HCT116 (cell line): ENCODE measurements at regions not wholly inside any gene's neighbourhood (a gene's known extent, or its start where the extent isn't known, plus 50 kb on each side); places are given as distances from the start of the nearest gene placed in this dataset.

Experiments used
- ATAC-seq: fragments of 200-7000 bp; cut with Tn5 transposase; 2 replicates; pipeline ENCODE4 v1.9.1; 2020; ENCODE audit warnings: mild to moderate bottlenecking, moderate library complexity
- BruUV-seq: library from RNA; stranded (reverse); fragments of 400-500 nt; replicated peaks from 2 replicates; lab custom pipeline; 2021; lab: Mats Ljungman, UMichigan
- CTCF ChIA-PET: fragments of 300-600 bp; sonication (Branson Sonifier 250); formaldehyde crosslinking; loops from one replicate; lab custom pipeline; 2021; ENCODE audit warnings: antibody characterized with exemption; lab: Charles Lee
- POLR2A ChIA-PET: fragments of 300-600, 350-600 bp; sonication (Branson Sonifier 250); formaldehyde crosslinking; loops from one replicate; lab custom pipeline; 2021; ENCODE audit warnings: antibody characterized with exemption; lab: Charles Lee
- RAD21 ChIA-PET, 2 experiments: fragments of 300-600 bp; sonication (Branson Sonifier 250); formaldehyde crosslinking; loops; one replicate each; lab custom pipeline; 2023; ENCODE audit warnings: low total read pairs in 2 of 2; ENCODE audit not compliant: uncharacterized antibody in 2 of 2, unreplicated experiment in 2 of 2, low non-redundant PET in 1 of 2; lab: Charles Lee
- DNase-seq: peaks from one replicate; pipeline ENCODE4 v3.0.0-alpha.2; 2010; ENCODE audit warnings: low read depth, low spot score
- H2AFZ ChIP-seq: fragments of 200-600 bp; shearing (Covaris generic), sonication (generic); 2 replicates; pipeline ENCODE4 v1.6.1; 2017; ENCODE audit warnings: low read depth, mixed run types, mixed read lengths, antibody characterized with exemption, low read length; ENCODE audit not compliant: poor library complexity, severe bottlenecking
- H3K27ac ChIP-seq: 2 replicates; pipeline ENCODE4 v1.5.1; 2012; ENCODE audit warnings: low read depth, low read length
- H3K27me3 ChIP-seq: fragments of 200-600 bp; sonication (generic); 2 replicates; pipeline ENCODE4 v1.6.1; 2016; ENCODE audit warnings: mixed run types, low read length, mixed read lengths; ENCODE audit not compliant: insufficient read depth
- H3K36me3 ChIP-seq, 2 experiments: fragments of 200-500 bp in 1 of 2; fragments of 200-600 bp in 1 of 2; sonication (Bioruptor generic) in 1 of 2; sonication (generic) in 1 of 2; 2 replicates each; pipeline versions ENCODE4 v1.5.1 to v1.6.1; 2014 to 2016; ENCODE audit warnings: low read length in 2 of 2, inconsistent platforms in 1 of 2, mixed read lengths in 1 of 2, mixed run types in 1 of 2; ENCODE audit not compliant: insufficient read depth in 2 of 2, control insufficient read depth in 1 of 2
- H3K4me1 ChIP-seq, 2 experiments: fragments of 200-600 bp in 1 of 2; sonication (generic) in 1 of 2; 2 replicates each; pipeline versions ENCODE4 v1.5.1 to v1.6.1; 2012 to 2017; ENCODE audit warnings: low read length in 2 of 2, inconsistent platforms in 1 of 2, mild to moderate bottlenecking in 1 of 2, mixed read lengths in 1 of 2, mixed run types in 1 of 2, moderate library complexity in 1 of 2; ENCODE audit not compliant: insufficient read depth in 2 of 2, control insufficient read depth in 1 of 2
- H3K4me2 ChIP-seq: fragments of 200-600 bp; sonication (generic); 2 replicates; pipeline ENCODE4 v1.6.1; 2017; ENCODE audit warnings: mixed run types, low read length, mixed read lengths
- H3K4me3 ChIP-seq, 2 experiments: fragments of 200-600 bp in 1 of 2; sonication (generic) in 1 of 2; replicated peaks in 1 of 2; 2 replicates each; pipeline ENCODE4 v1.5.1; 2011 to 2016; ENCODE audit warnings: low read length in 2 of 2, control low read depth in 1 of 2, low read depth in 1 of 2, mild to moderate bottlenecking in 1 of 2, mixed read lengths in 1 of 2, mixed run types in 1 of 2
- H3K79me2 ChIP-seq: fragments of 200-600 bp; sonication (generic); 2 replicates; pipeline ENCODE4 v1.6.1; 2017; ENCODE audit warnings: mild to moderate bottlenecking, mixed run types, low read length, moderate library complexity, mixed read lengths; ENCODE audit not compliant: insufficient read depth
- H3K9ac ChIP-seq: fragments of 200-600 bp; sonication (generic); 2 replicates; pipeline ENCODE4 v1.6.1; 2016; ENCODE audit warnings: low read length, mixed read lengths
- H3K9me2 ChIP-seq: fragments of 200-600 bp; sonication (generic), shearing (Covaris generic); 2 replicates; pipeline ENCODE4 v1.6.1; 2017; ENCODE audit warnings: mixed run types, mild to moderate bottlenecking, moderate library complexity; ENCODE audit not compliant: insufficient read depth
- H3K9me3 ChIP-seq, 2 experiments: fragments of 200-500 bp in 1 of 2; fragments of 200-600 bp in 1 of 2; sonication (Bioruptor generic) in 1 of 2; sonication (generic) in 1 of 2; 2 replicates each; pipeline ENCODE4 v1.6.1; 2014 to 2017; ENCODE audit warnings: low read length in 2 of 2, mixed read lengths in 2 of 2, inconsistent platforms in 1 of 2, low read depth in 1 of 2, mild to moderate bottlenecking in 1 of 2, mixed run types in 1 of 2, moderate library complexity in 1 of 2; ENCODE audit not compliant: control insufficient read depth in 1 of 2, insufficient read depth in 1 of 2
- H4K20me1 ChIP-seq: fragments of 200-600 bp; sonication (generic), shearing (Covaris generic); 2 replicates; pipeline ENCODE4 v1.6.1; 2017; ENCODE audit warnings: mixed run types, mild to moderate bottlenecking, moderate library complexity; ENCODE audit not compliant: insufficient read depth
- CBX3 ChIP-seq: IDR thresholded peaks from 2 replicates; pipeline ENCODE4 v1.6.1; 2012; ENCODE audit warnings: low read depth
- CEBPB ChIP-seq: IDR thresholded peaks from 2 replicates; pipeline ENCODE4 v1.6.1; 2012; ENCODE audit warnings: low read depth
- CTCF ChIP-seq, 3 experiments: fragments of 200-600 bp in 1 of 3; sonication (generic) in 1 of 3; IDR thresholded peaks in 2 of 3; conservative IDR thresholded peaks in 1 of 3; 2 replicates each; pipeline ENCODE4 v1.5.1; 2012 to 2017; ENCODE audit warnings: low read depth in 2 of 3, low read length in 2 of 3, antibody characterized with exemption in 1 of 3, borderline replicate concordance in 1 of 3, control low read depth in 1 of 3, mild to moderate bottlenecking in 1 of 3, mixed read lengths in 1 of 3, mixed run types in 1 of 3, moderate library complexity in 1 of 3; ENCODE audit not compliant: insufficient read depth in 1 of 3
- EGR1 ChIP-seq: IDR thresholded peaks from 2 replicates; pipeline ENCODE4 v1.6.1; 2012; ENCODE audit warnings: low read depth
- ELF1 ChIP-seq: IDR thresholded peaks from 2 replicates; pipeline ENCODE4 v1.6.1; 2012; ENCODE audit warnings: low read depth, borderline replicate concordance
- EZH2 ChIP-seq: fragments of 200-600 bp; sonication (generic); IDR thresholded peaks from 2 replicates; pipeline ENCODE4 v1.6.1; 2017; ENCODE audit warnings: antibody characterized with exemption, mixed run types
- EZH2phosphoT487 ChIP-seq: fragments of 200-600 bp; IDR thresholded peaks from 2 replicates; pipeline ENCODE4 v1.6.1; 2018; ENCODE audit warnings: antibody characterized with exemption, borderline replicate concordance
- FOSL1 ChIP-seq: IDR thresholded peaks from 2 replicates; pipeline ENCODE4 v1.6.1; 2012; ENCODE audit warnings: low read depth
- POLR2AphosphoS5 ChIP-seq: IDR thresholded peaks from 2 replicates; pipeline ENCODE4 v1.6.1; 2011; ENCODE audit warnings: mild to moderate bottlenecking, low read depth, low read length, moderate library complexity
- RAD21 ChIP-seq: IDR thresholded peaks from 2 replicates; pipeline ENCODE4 v1.6.1; 2012; ENCODE audit warnings: low read depth, mild to moderate bottlenecking
- SP1 ChIP-seq: IDR thresholded peaks from 2 replicates; pipeline ENCODE4 v1.6.1; 2012; ENCODE audit warnings: low read depth
- TCF7L2 ChIP-seq: IDR thresholded peaks from 2 replicates; pipeline ENCODE4 v1.7.0; 2011; ENCODE audit warnings: borderline replicate concordance, inconsistent platforms; ENCODE audit not compliant: insufficient read depth, insufficient read length; ENCODE audit errors: extremely low read depth
- YY1 ChIP-seq: IDR thresholded peaks from 2 replicates; pipeline ENCODE4 v1.6.1; 2011; ENCODE audit warnings: low read length, low read depth, moderate library complexity, mild to moderate bottlenecking; ENCODE audit not compliant: insufficient replicate concordance; ENCODE audit errors: extremely low read depth
- ZFX ChIP-seq: fragments of 450-650 bp; IDR thresholded peaks from 2 replicates; pipeline ENCODE4 v1.6.1; 2017
- ZNF274 ChIP-seq: fragments of 200-500 bp; sonication (Bioruptor generic); IDR thresholded peaks from 2 replicates; pipeline ENCODE4 v1.6.1; 2014; ENCODE audit warnings: mild to moderate bottlenecking, low read depth, low read length, inconsistent platforms
- intact Hi-C: fragments of 100-400 bp; cut with micrococcal nuclease; formaldehyde crosslinking; loops from 2 replicates; pipeline ENCODE4 v1.10.0; 2022
- TF ChIP-seq, protein P1 (sequence below): IDR thresholded peaks from 2 replicates; pipeline ENCODE4 v1.6.1; 2012
- TF ChIP-seq, protein P2 (sequence below): IDR thresholded peaks from 2 replicates; pipeline ENCODE4 v1.6.1; 2011; ENCODE audit warnings: mild to moderate bottlenecking, low read length, moderate library complexity; ENCODE audit not compliant: insufficient replicate concordance; ENCODE audit errors: extremely low read depth
- TF ChIP-seq, protein P3 (sequence below): IDR thresholded peaks from 2 replicates; pipeline ENCODE4 v1.6.1; 2012; ENCODE audit warnings: low read depth

DNA sequence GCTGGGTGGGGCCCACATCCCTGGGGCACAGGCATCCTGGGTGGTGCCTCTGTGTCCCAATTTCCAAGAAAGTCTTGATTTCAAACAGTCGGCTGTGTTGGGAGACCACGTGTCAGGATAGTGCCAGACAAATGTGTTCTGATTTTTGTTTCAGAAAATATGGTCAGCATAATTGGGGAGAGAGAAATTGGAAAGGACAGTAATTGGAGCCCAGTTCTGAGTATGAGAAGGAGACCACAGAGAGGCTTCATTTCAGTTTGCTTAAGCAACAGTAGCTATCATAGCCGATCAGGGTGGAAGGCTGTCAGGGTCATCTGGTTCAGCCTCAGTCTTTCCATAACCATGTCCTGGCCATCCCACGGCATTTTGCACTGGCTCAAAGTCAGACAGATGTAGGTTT lies 220.7 kb downstream of the CDC5L start:
- intact Hi-C loops = no loop called here
- Histone ChIP-seq H3K4me3 (no peak overlapping the region), H3K9me2 (no peaks in the 10 kb centered on the region), H3K79me2 (no peaks in the 10 kb centered on the region), H3K9ac (no peak overlapping the region), H4K20me1 (no peaks in the 10 kb centered on the region), H3K36me3 (no peaks in the 10 kb centered on the region), H3K9me3 (no peaks in the 10 kb centered on the region), H2AFZ (no peak overlapping the region), H3K4me1 (no peaks in the 10 kb centered on the region), H3K27ac (no peak overlapping the region), H3K4me2 (no peak overlapping the region), H3K27me3 (no peaks in the 10 kb centered on the region)
- ATAC-seq (no peak), DNase-seq (no peak)
- no TSS peak for BruUV-seq
- RAD21 ChIA-PET = no interaction called here
- POLR2A ChIA-PET = no interaction called here
- CTCF ChIA-PET = no interaction called here
- TF ChIP-seq EZH2phosphoT487 = no peak
- TF ChIP-seq RAD21 = no peak
- TF ChIP-seq, protein P1, sequence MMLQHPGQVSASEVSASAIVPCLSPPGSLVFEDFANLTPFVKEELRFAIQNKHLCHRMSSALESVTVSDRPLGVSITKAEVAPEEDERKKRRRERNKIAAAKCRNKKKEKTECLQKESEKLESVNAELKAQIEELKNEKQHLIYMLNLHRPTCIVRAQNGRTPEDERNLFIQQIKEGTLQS = no peak
- TF ChIP-seq CBX3 = no peak
- no peak for TF ChIP-seq ZNF274
- TF ChIP-seq YY1 = no peak
- TF ChIP-seq FOSL1 = no peak
- TF ChIP-seq TCF7L2 = no peak
- TF ChIP-seq POLR2AphosphoS5 = no peak
- TF ChIP-seq, protein P2, sequence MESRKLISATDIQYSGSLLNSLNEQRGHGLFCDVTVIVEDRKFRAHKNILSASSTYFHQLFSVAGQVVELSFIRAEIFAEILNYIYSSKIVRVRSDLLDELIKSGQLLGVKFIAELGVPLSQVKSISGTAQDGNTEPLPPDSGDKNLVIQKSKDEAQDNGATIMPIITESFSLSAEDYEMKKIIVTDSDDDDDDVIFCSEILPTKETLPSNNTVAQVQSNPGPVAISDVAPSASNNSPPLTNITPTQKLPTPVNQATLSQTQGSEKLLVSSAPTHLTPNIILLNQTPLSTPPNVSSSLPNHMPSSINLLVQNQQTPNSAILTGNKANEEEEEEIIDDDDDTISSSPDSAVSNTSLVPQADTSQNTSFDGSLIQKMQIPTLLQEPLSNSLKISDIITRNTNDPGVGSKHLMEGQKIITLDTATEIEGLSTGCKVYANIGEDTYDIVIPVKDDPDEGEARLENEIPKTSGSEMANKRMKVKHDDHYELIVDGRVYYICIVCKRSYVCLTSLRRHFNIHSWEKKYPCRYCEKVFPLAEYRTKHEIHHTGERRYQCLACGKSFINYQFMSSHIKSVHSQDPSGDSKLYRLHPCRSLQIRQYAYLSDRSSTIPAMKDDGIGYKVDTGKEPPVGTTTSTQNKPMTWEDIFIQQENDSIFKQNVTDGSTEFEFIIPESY = no peak
- TF ChIP-seq, protein P3, sequence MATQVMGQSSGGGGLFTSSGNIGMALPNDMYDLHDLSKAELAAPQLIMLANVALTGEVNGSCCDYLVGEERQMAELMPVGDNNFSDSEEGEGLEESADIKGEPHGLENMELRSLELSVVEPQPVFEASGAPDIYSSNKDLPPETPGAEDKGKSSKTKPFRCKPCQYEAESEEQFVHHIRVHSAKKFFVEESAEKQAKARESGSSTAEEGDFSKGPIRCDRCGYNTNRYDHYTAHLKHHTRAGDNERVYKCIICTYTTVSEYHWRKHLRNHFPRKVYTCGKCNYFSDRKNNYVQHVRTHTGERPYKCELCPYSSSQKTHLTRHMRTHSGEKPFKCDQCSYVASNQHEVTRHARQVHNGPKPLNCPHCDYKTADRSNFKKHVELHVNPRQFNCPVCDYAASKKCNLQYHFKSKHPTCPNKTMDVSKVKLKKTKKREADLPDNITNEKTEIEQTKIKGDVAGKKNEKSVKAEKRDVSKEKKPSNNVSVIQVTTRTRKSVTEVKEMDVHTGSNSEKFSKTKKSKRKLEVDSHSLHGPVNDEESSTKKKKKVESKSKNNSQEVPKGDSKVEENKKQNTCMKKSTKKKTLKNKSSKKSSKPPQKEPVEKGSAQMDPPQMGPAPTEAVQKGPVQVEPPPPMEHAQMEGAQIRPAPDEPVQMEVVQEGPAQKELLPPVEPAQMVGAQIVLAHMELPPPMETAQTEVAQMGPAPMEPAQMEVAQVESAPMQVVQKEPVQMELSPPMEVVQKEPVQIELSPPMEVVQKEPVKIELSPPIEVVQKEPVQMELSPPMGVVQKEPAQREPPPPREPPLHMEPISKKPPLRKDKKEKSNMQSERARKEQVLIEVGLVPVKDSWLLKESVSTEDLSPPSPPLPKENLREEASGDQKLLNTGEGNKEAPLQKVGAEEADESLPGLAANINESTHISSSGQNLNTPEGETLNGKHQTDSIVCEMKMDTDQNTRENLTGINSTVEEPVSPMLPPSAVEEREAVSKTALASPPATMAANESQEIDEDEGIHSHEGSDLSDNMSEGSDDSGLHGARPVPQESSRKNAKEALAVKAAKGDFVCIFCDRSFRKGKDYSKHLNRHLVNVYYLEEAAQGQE = no peak
- TF ChIP-seq CEBPB = no peak
- TF ChIP-seq ELF1 = no peak
- TF ChIP-seq ZFX = no peak
- TF ChIP-seq CTCF (IDR thresholded peaks at IDR 0.05 in 2 of 3, conservative IDR thresholded peaks at IDR 0.05 in 1 of 3; ENCODE audit: borderline replicate concordance in 1 of 3, insufficient read depth in 1 of 3, low read depth in 2 of 3, low read length in 2 of 3) = no peak
- TF ChIP-seq SP1 = no peak
- no peak for TF ChIP-seq EGR1
- TF ChIP-seq EZH2 = no peak
